ENCODE measurements at regions not wholly inside any gene's neighbourhood (a gene's known extent, or its start where the extent isn't known, plus 50 kb on each side); places are given as distances from the start of the nearest gene placed in this dataset.

DNA sequence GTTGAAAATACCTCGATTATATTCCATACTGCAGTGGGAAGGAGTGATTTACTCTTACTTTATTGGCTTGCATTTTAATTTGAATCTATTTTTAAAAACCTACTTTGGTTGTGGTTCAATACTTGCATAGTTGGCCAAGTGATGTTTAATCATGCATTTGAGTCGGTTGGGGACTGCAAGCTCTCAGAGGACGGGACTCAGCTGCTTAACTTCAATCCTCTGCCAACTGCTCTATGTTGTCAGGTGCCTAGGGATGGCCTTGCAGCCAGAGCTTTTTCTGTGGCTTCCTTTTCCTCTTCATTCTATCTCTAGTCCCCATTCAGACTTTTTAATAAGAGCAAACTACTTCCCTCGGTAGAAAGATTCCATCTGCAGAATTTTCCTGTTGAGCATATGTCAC, 53.4 kb upstream of the KRR1 start:
- FAIRE-seq = no peak
- intact Hi-C loops (cut with DNase I) = no loop called here
- H3K27ac ChIP-seq (ENCODE audit: low read depth in 2 of 2, low read length in 2 of 2) = no peak overlapping the region

DNA sequence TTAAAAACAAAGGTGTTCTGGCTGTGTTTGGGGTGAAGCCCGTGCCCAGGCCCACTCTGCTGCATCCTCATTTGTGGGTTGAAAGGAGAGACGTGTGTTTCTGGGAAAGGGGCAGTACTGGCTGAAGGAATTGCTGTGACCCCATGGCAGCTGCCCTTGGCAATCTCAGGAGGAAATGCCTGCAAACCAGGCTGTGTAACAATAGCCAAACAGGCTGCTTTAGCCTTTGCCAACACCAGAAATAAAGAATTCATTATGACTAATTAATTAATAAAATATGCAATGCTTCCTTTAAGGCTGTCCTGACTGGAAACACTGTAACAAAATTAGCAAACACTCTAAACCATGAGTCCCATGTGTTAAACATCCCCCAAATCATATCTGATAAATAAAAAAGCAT, 53.0 kb upstream of the KRR1 start:
- no peaks in the 10 kb centered on the region for H3K9me3 ChIP-seq (ENCODE audit: control insufficient read depth in 2 of 3, insufficient read depth in 1 of 3, low read length in 3 of 3)
- H3K27me3 ChIP-seq (ENCODE audit: control insufficient read depth, insufficient read depth, low read length) = no peaks in the 10 kb centered on the region
- TF ChIP-seq, protein P1, sequence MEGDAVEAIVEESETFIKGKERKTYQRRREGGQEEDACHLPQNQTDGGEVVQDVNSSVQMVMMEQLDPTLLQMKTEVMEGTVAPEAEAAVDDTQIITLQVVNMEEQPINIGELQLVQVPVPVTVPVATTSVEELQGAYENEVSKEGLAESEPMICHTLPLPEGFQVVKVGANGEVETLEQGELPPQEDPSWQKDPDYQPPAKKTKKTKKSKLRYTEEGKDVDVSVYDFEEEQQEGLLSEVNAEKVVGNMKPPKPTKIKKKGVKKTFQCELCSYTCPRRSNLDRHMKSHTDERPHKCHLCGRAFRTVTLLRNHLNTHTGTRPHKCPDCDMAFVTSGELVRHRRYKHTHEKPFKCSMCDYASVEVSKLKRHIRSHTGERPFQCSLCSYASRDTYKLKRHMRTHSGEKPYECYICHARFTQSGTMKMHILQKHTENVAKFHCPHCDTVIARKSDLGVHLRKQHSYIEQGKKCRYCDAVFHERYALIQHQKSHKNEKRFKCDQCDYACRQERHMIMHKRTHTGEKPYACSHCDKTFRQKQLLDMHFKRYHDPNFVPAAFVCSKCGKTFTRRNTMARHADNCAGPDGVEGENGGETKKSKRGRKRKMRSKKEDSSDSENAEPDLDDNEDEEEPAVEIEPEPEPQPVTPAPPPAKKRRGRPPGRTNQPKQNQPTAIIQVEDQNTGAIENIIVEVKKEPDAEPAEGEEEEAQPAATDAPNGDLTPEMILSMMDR (IDR thresholded peaks at IDR 0.05; ENCODE audit: borderline replicate concordance, extremely low read depth, insufficient read depth) = no peak
- no peak overlapping the region for H3K4me3 ChIP-seq (ENCODE audit: low read length in 3 of 3)
- intact Hi-C loops (cut with DNase I) = no loop called here
- FAIRE-seq (no peak), DNase-seq (no peak)
- H3K9ac ChIP-seq (ENCODE audit: low read length in 3 of 3) = no peak overlapping the region
- H3K27ac ChIP-seq (ENCODE audit: low read depth in 2 of 2, low read length in 2 of 2) = no peak overlapping the region
- no peaks in the 10 kb centered on the region for H3K4me1 ChIP-seq (ENCODE audit: control insufficient read depth in 2 of 3, insufficient read depth in 2 of 3, low read depth in 1 of 3, low read length in 3 of 3)
- no peaks in the 10 kb centered on the region for H3K36me3 ChIP-seq (ENCODE audit: control insufficient read depth in 2 of 3, insufficient read depth in 3 of 3, low read length in 3 of 3)

More for the DNA sequence above, 53.4 kb upstream of the KRR1 start:
- H3K4me1 ChIP-seq (ENCODE audit: control insufficient read depth in 2 of 3, insufficient read depth in 2 of 3, low read depth in 1 of 3, low read length in 3 of 3) = no peaks in the 10 kb centered on the region
- TF ChIP-seq, protein P1 (IDR thresholded peaks at IDR 0.05; ENCODE audit: borderline replicate concordance, extremely low read depth, insufficient read depth) = no peak
- no peak for DNase-seq
- no peak overlapping the region for H3K9ac ChIP-seq (ENCODE audit: low read length in 3 of 3)
- no peaks in the 10 kb centered on the region for H3K27me3 ChIP-seq (ENCODE audit: control insufficient read depth, insufficient read depth, low read length)
- H3K9me3 ChIP-seq (ENCODE audit: control insufficient read depth in 2 of 3, insufficient read depth in 1 of 3, low read length in 3 of 3) = no peaks in the 10 kb centered on the region
- H3K4me3 ChIP-seq (ENCODE audit: low read length in 3 of 3) = no peak overlapping the region
- H3K36me3 ChIP-seq (ENCODE audit: control insufficient read depth in 2 of 3, insufficient read depth in 3 of 3, low read length in 3 of 3) = no peaks in the 10 kb centered on the region

DNA sequence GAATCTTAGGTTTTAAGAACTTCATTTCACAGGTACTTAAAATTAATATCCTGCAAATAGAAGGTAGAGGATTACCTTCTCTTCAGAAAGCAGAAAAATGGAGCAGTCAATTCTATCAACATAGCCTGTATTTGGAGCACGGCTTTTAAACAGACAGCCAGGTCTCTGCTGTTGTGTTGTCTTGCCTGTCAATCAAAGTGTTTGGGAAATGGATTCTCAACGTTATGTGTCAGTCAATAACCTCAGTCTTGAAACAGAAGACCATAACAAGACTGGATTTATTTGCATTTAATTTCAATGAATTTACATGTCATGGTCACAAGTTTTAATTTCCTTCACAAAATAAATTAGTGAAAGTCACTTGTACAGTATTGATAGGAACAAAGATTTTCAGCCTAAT, 51.9 kb upstream of the KRR1 start:
- Histone ChIP-seq H3K9ac (ENCODE audit: low read length in 3 of 3) (no peak overlapping the region), H3K36me3 (ENCODE audit: control insufficient read depth in 2 of 3, insufficient read depth in 3 of 3, low read length in 3 of 3) (no peaks in the 10 kb centered on the region), H3K4me3 (ENCODE audit: low read length in 3 of 3) (no peak overlapping the region), H3K4me1 (ENCODE audit: control insufficient read depth in 2 of 3, insufficient read depth in 2 of 3, low read depth in 1 of 3, low read length in 3 of 3) (no peaks in the 10 kb centered on the region), H3K9me3 (ENCODE audit: control insufficient read depth in 2 of 3, insufficient read depth in 1 of 3, low read length in 3 of 3) (no peaks in the 10 kb centered on the region), H3K27me3 (ENCODE audit: control insufficient read depth, insufficient read depth, low read length) (no peaks in the 10 kb centered on the region), H3K27ac (ENCODE audit: low read depth in 2 of 2, low read length in 2 of 2) (no peak overlapping the region)
- no peak for FAIRE-seq
- TF ChIP-seq, protein P1 (IDR thresholded peaks at IDR 0.05; ENCODE audit: borderline replicate concordance, extremely low read depth, insufficient read depth) = no peak
- intact Hi-C loops (cut with DNase I) = no loop called here
- no peak for DNase-seq

DNA sequence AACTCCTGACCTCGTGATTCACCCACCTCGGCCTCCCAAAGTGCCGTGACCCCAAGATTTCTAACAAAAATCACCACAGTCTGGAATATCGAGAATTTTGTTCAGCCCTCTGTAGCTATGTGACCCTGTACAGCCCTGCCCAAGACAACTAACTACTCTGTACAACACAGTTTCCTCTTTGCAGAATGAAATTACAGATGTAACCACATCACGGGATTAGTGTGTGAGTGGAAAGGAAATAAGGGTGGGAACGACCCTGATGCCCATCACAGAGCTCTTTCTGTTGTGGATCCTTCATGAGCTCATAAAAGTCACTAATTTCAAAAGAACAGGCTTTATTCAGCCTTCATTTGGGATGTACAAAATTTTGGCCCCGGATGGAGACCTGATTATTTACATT, 50.5 kb upstream of the KRR1 start:
- H3K4me3 ChIP-seq (ENCODE audit: low read length in 3 of 3) = no peak overlapping the region
- H3K36me3 ChIP-seq (ENCODE audit: control insufficient read depth in 2 of 3, insufficient read depth in 3 of 3, low read length in 3 of 3) = no peaks in the 10 kb centered on the region
- H3K9me3 ChIP-seq (ENCODE audit: control insufficient read depth in 2 of 3, insufficient read depth in 1 of 3, low read length in 3 of 3) = no peaks in the 10 kb centered on the region
- FAIRE-seq (no peak), DNase-seq (no peak)
- intact Hi-C loops (cut with DNase I) = no loop called here
- no peak overlapping the region for H3K9ac ChIP-seq (ENCODE audit: low read length in 3 of 3)
- H3K27ac ChIP-seq (ENCODE audit: low read depth in 2 of 2, low read length in 2 of 2) = no peak overlapping the region
- TF ChIP-seq, protein P1 (IDR thresholded peaks at IDR 0.05; ENCODE audit: borderline replicate concordance, extremely low read depth, insufficient read depth) = no peak
- no peaks in the 10 kb centered on the region for H3K27me3 ChIP-seq (ENCODE audit: control insufficient read depth, insufficient read depth, low read length)
- H3K4me1 ChIP-seq (ENCODE audit: control insufficient read depth in 2 of 3, insufficient read depth in 2 of 3, low read depth in 1 of 3, low read length in 3 of 3) = no peaks in the 10 kb centered on the region

Measured in kidney (tissue), 13 donors.